ENCODE measurements at regions not wholly inside any gene's neighbourhood (a gene's known extent, or its start where the extent isn't known, plus 50 kb on each side); places are given as distances from the start of the nearest gene placed in this dataset.

DNA sequence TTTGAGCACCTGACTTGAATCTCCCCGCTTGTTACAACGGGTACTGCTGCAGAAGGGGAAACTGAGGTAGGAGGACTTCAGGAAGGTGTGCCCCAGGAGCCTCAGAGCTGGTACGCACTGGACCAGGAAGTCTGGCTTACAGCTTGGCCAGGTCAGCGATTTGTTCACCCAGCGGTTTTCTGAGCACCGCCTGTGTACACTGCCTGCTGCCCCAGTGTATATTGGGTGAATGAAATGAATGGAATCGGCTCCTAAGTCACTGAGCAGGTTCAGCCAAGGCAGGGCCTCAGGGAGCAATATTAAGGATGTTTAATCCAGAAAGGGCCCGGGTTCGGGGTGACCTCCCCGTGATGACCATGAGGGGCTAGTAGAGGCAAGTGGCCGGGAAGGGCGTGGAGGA lies 164.0 kb upstream of the CIBAR2 start:
- Mint-ChIP-seq H3K27me3 (no peaks in the 10 kb centered on the region), H3K4me1 (no peaks in the 10 kb centered on the region)
- no peak for ATAC-seq (ENCODE audit: low read depth in 2 of 2)

DNA sequence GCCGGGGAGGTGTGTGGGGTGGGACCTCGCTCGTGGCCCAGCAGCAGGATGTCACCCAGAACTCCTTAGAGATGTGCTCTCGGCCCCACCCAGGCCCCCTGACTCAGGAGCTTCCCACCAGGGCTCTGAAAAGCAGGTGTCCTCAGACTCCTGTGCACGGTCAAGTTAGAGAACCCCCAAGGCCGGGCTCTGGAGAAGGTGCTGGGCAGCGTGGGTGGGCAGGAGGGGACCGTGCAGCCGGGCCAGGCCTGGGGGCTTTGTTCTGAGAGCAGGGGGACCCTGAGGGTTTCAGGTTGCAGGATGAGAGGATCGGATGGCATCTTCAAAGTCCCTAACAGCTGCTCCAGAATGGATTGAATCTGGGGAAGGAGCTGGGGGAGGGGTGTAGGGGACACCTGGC lies 164.4 kb upstream of the CIBAR2 start:
- Histone ChIP-seq H3K27me3 (ENCODE audit: control insufficient read depth, insufficient read depth, low read length) (no peaks in the 10 kb centered on the region), H3K36me3 (ENCODE audit: control insufficient read depth, insufficient read depth, low read length) (no peaks in the 10 kb centered on the region), H3K4me3 (ENCODE audit: low read depth, low read length) (no peak overlapping the region), H3K9me3 (ENCODE audit: control insufficient read depth in 2 of 2, low read length in 2 of 2) (no peaks in the 10 kb centered on the region), H3K27ac (ENCODE audit: insufficient read depth, low read length, poor library complexity, severe bottlenecking) (no peak overlapping the region), H3K4me1 (ENCODE audit: control insufficient read depth, insufficient read depth, low read length, poor library complexity, severe bottlenecking) (no peaks in the 10 kb centered on the region)
- H3K36me3 Mint-ChIP-seq = no peaks in the 10 kb centered on the region
- no peaks in the 10 kb centered on the region for H3K27me3 Mint-ChIP-seq
- no peaks in the 10 kb centered on the region for H3K9me3 Mint-ChIP-seq
- H3K4me1 Mint-ChIP-seq = no peaks in the 10 kb centered on the region
- H3K4me3 Mint-ChIP-seq = no peak overlapping the region
- H3K27ac Mint-ChIP-seq = no peak overlapping the region
- ATAC-seq (ENCODE audit: low read depth in 2 of 2) = no peak
- DNase-seq = no peak

More for the DNA sequence above, 164.0 kb upstream of the CIBAR2 start:
- H3K27ac ChIP-seq (ENCODE audit: insufficient read depth, low read length, poor library complexity, severe bottlenecking) = no peak overlapping the region
- Mint-ChIP-seq H3K4me3 (no peak overlapping the region), H3K36me3 (no peaks in the 10 kb centered on the region), H3K27ac (no peak overlapping the region), H3K9me3 (no peaks in the 10 kb centered on the region)
- no peak for DNase-seq
- H3K36me3 ChIP-seq (ENCODE audit: control insufficient read depth, insufficient read depth, low read length) = no peaks in the 10 kb centered on the region
- no peak overlapping the region for H3K4me3 ChIP-seq (ENCODE audit: low read depth, low read length)
- H3K4me1 ChIP-seq (ENCODE audit: control insufficient read depth, insufficient read depth, low read length, poor library complexity, severe bottlenecking) = no peaks in the 10 kb centered on the region
- no peaks in the 10 kb centered on the region for H3K27me3 ChIP-seq (ENCODE audit: control insufficient read depth, insufficient read depth, low read length)
- H3K9me3 ChIP-seq (ENCODE audit: control insufficient read depth in 2 of 2, low read length in 2 of 2) = no peaks in the 10 kb centered on the region

DNA sequence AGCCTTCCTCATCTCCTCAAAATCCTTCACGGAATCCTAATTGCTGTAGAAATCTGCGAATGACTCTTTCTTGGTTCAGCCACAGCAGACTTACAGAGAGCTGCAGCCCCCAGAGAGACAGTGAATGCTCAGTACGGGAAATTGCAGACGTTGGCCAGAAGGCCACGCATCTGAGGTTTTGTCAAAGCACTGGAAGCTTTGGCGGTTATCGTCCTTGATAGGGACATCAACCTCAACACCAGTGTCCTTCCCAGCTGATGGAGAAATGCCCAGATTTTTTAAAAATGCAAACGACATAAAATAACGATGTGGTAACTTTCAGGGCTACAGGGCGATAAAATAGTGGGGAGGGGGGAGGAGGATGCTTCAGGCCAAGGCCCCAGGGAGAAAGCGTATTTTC lies 166.6 kb upstream of the CIBAR2 start:
- H3K27ac Mint-ChIP-seq = no peak overlapping the region
- no peak for ATAC-seq (ENCODE audit: low read depth in 2 of 2)
- DNase-seq = no peak
- H3K27me3 ChIP-seq (ENCODE audit: control insufficient read depth, insufficient read depth, low read length) = no peaks in the 10 kb centered on the region
- H3K4me3 Mint-ChIP-seq = no peak overlapping the region
- no peaks in the 10 kb centered on the region for H3K9me3 Mint-ChIP-seq
- H3K4me1 ChIP-seq (ENCODE audit: control insufficient read depth, insufficient read depth, low read length, poor library complexity, severe bottlenecking) = no peaks in the 10 kb centered on the region
- H3K36me3 ChIP-seq (ENCODE audit: control insufficient read depth, insufficient read depth, low read length) = no peaks in the 10 kb centered on the region
- no peaks in the 10 kb centered on the region for H3K9me3 ChIP-seq (ENCODE audit: control insufficient read depth in 2 of 2, low read length in 2 of 2)
- H3K4me3 ChIP-seq (ENCODE audit: low read depth, low read length) = no peak overlapping the region
- H3K27ac ChIP-seq (ENCODE audit: insufficient read depth, low read length, poor library complexity, severe bottlenecking) = no peak overlapping the region
- no peaks in the 10 kb centered on the region for H3K4me1 Mint-ChIP-seq
- no peaks in the 10 kb centered on the region for H3K27me3 Mint-ChIP-seq
- H3K36me3 Mint-ChIP-seq = no peaks in the 10 kb centered on the region

DNA sequence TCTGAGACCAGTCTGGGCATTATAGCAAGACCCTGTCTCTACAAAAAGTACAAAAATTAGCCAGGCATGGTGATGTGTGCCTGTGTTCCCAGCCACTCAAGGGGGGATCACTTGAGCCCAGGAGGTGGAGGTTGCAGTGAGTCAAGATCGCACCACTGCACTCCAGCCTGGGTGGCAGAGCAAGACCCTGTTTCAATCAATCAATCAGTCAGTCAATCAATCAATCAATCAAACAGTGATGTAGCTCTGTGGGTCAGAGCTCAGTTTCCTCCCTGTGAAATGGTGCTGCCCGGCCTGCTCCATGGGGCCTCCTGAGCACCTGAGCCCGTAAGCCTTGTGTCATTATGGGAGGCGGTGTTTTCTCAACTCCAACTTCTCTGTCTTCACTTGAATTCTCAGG lies 167.1 kb upstream of the CIBAR2 start:
- H3K4me3 ChIP-seq (ENCODE audit: low read depth, low read length) = no peak overlapping the region
- H3K9me3 ChIP-seq (ENCODE audit: control insufficient read depth in 2 of 2, low read length in 2 of 2) = no peaks in the 10 kb centered on the region
- no peaks in the 10 kb centered on the region for H3K36me3 Mint-ChIP-seq
- no peaks in the 10 kb centered on the region for H3K36me3 ChIP-seq (ENCODE audit: control insufficient read depth, insufficient read depth, low read length)
- H3K27me3 ChIP-seq (ENCODE audit: control insufficient read depth, insufficient read depth, low read length) = no peaks in the 10 kb centered on the region
- no peak overlapping the region for H3K4me3 Mint-ChIP-seq
- no peaks in the 10 kb centered on the region for H3K4me1 ChIP-seq (ENCODE audit: control insufficient read depth, insufficient read depth, low read length, poor library complexity, severe bottlenecking)
- H3K27ac ChIP-seq (ENCODE audit: insufficient read depth, low read length, poor library complexity, severe bottlenecking) = no peak overlapping the region
- H3K27ac Mint-ChIP-seq = no peak overlapping the region
- DNase-seq = no peak
- no peak for ATAC-seq (ENCODE audit: low read depth in 2 of 2)
- H3K27me3 Mint-ChIP-seq = no peaks in the 10 kb centered on the region
- no peaks in the 10 kb centered on the region for H3K9me3 Mint-ChIP-seq
- H3K4me1 Mint-ChIP-seq = no peaks in the 10 kb centered on the region

DNA sequence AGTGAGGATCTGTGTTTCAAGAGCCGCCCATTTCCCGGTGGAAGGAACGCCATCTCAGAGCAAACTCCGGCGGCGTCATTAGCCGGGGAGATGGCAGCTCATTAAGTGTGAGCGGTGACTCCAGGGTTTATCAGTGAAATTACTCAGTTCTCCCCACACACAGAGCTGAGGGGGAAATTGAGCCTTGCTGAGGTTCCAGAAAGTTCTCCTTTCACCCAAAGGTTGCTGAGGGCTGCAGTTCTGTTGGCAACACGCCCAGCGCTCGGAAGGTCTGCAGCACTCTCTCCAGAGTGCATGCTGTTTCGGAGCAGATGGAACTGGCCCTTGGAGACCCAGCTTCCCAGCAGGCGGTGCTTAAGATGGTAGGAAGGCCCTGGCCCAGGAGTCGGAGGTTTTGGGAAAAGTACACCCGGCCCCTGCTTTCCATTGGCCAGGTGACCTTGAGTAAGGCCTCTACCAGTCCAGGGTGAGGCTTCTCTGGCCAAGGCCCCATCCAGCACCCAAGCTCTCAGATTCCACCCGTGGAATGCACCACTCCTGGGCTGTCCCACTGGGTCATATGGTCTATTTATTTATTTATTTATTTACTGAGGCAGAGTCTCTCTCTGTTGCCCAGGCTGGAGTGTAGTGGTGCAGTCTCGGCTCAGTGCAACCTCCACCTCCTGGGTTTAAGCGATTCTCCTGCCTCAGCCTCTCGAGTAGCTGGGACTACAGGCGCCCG lies 167.7 kb upstream of the CIBAR2 start:
- no peaks in the 10 kb centered on the region for H3K27me3 Mint-ChIP-seq
- ATAC-seq (ENCODE audit: low read depth in 2 of 2) = no peak

DNA sequence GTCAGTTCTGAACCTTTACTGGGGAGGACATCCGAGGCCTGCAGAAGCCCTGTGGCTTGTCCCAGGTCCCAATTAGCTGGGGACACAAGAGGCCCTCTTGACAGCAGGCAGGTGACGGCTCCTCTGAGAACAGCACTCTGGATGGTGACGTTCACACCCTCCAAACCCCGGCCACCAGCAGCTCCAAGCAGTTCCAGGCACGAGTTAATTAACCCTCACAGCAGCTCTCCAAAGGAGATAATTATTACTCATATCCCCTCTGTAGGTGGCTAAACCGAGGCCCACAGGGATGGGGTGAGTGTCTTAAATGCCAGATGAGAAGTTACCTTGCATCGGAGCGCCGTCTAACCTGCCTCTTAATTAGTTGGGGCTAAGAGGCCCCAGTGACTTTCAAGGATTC lies 168.9 kb upstream of the CIBAR2 start:
- no peaks in the 10 kb centered on the region for H3K27me3 Mint-ChIP-seq

More for the DNA sequence above, 167.7 kb upstream of the CIBAR2 start:
- H3K9me3 ChIP-seq (ENCODE audit: control insufficient read depth in 2 of 2, low read length in 2 of 2) = no peaks in the 10 kb centered on the region
- no peaks in the 10 kb centered on the region for H3K9me3 Mint-ChIP-seq
- H3K27ac Mint-ChIP-seq = no peak overlapping the region
- no peak overlapping the region for H3K27ac ChIP-seq (ENCODE audit: insufficient read depth, low read length, poor library complexity, severe bottlenecking)
- no peaks in the 10 kb centered on the region for H3K4me1 Mint-ChIP-seq
- H3K36me3 ChIP-seq (ENCODE audit: control insufficient read depth, insufficient read depth, low read length) = no peaks in the 10 kb centered on the region
- no peak overlapping the region for H3K4me3 Mint-ChIP-seq
- no peak overlapping the region for H3K4me3 ChIP-seq (ENCODE audit: low read depth, low read length)
- no peaks in the 10 kb centered on the region for H3K27me3 ChIP-seq (ENCODE audit: control insufficient read depth, insufficient read depth, low read length)
- no peaks in the 10 kb centered on the region for H3K4me1 ChIP-seq (ENCODE audit: control insufficient read depth, insufficient read depth, low read length, poor library complexity, severe bottlenecking)
- H3K36me3 Mint-ChIP-seq = no peaks in the 10 kb centered on the region
- DNase-seq = no peak

DNA sequence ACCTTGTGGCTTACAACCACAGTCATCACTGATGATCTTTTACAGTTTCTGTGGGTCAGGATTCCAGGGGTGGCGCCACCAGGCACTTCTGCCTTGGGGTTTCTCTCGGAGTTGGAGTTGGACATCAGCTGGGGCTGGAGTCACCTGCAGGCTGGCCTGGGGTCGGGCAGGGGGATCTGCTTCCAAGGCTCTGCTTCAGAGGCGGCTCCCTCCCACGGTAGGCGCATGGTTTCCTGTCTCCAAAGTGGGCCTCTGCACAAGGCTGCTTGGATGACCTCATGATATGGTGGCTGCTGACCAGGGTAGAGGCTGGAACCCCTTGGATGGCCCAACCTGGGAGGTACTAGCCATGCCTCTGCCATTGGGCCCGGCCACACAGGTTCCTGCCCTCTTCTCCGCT lies 170.6 kb upstream of the CIBAR2 start:
- Histone ChIP-seq H3K9me3 (ENCODE audit: control insufficient read depth in 2 of 2, low read length in 2 of 2) (no peaks in the 10 kb centered on the region), H3K36me3 (ENCODE audit: control insufficient read depth, insufficient read depth, low read length) (no peaks in the 10 kb centered on the region), H3K27ac (ENCODE audit: insufficient read depth, low read length, poor library complexity, severe bottlenecking) (no peak overlapping the region), H3K4me1 (ENCODE audit: control insufficient read depth, insufficient read depth, low read length, poor library complexity, severe bottlenecking) (no peaks in the 10 kb centered on the region), H3K27me3 (ENCODE audit: control insufficient read depth, insufficient read depth, low read length) (no peaks in the 10 kb centered on the region), H3K4me3 (ENCODE audit: low read depth, low read length) (no peak overlapping the region)
- Mint-ChIP-seq H3K36me3 (no peaks in the 10 kb centered on the region), H3K9me3 (no peaks in the 10 kb centered on the region), H3K4me1 (no peaks in the 10 kb centered on the region), H3K4me3 (no peak overlapping the region), H3K27ac (no peak overlapping the region), H3K27me3 (no peaks in the 10 kb centered on the region)
- no peak for ATAC-seq (ENCODE audit: low read depth in 2 of 2)
- no peak for DNase-seq

More for the DNA sequence above, 168.9 kb upstream of the CIBAR2 start:
- Histone ChIP-seq H3K36me3 (ENCODE audit: control insufficient read depth, insufficient read depth, low read length) (no peaks in the 10 kb centered on the region), H3K4me3 (ENCODE audit: low read depth, low read length) (no peak overlapping the region), H3K27ac (ENCODE audit: insufficient read depth, low read length, poor library complexity, severe bottlenecking) (no peak overlapping the region), H3K4me1 (ENCODE audit: control insufficient read depth, insufficient read depth, low read length, poor library complexity, severe bottlenecking) (no peaks in the 10 kb centered on the region), H3K9me3 (ENCODE audit: control insufficient read depth in 2 of 2, low read length in 2 of 2) (no peaks in the 10 kb centered on the region), H3K27me3 (ENCODE audit: control insufficient read depth, insufficient read depth, low read length) (no peaks in the 10 kb centered on the region)
- no peaks in the 10 kb centered on the region for H3K36me3 Mint-ChIP-seq
- ATAC-seq (ENCODE audit: low read depth in 2 of 2) = no peak
- no peak for DNase-seq
- no peaks in the 10 kb centered on the region for H3K9me3 Mint-ChIP-seq
- no peak overlapping the region for H3K4me3 Mint-ChIP-seq
- no peak overlapping the region for H3K27ac Mint-ChIP-seq
- H3K4me1 Mint-ChIP-seq = no peaks in the 10 kb centered on the region

DNA sequence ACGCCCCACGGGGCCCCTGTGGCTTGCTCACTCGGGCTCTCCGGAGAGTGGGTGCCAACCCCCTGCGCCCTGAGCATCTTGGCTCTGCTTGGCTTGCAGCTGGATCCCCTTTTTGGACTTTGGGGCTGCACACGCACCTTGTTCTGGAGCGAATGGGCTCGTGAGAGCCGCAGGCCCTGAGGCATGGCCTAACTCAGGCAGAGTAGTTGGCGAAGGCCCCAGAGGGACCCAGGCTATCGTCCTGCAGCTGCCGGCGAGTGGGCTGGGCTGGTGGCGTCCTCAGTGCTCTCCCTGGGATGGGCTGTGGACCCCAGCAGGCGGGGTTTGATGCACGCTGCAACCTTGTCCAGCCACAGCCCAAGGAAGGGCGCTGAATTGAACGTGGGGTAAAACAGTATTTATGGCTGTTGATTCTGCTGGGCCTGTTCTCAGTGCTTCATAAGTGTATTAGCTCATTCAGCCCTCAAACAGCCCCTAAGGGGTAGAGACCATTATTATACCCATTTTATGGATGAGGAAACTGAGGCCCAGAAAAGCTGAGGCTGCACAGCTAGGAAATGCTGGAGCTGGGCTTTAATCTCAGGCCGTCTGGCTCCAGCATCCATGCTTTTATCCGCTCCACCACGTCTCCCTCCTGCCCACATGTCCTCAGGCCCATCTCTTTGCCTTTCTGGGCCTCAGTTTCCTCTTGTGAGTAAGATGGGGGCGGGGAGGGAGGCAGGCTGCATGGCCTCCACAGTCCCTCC lies 171.2 kb upstream of the CIBAR2 start:
- Histone ChIP-seq H3K27ac (ENCODE audit: insufficient read depth, low read length, poor library complexity, severe bottlenecking) (no peak overlapping the region), H3K4me3 (ENCODE audit: low read depth, low read length) (no peak overlapping the region), H3K9me3 (ENCODE audit: control insufficient read depth in 2 of 2, low read length in 2 of 2) (no peaks in the 10 kb centered on the region), H3K4me1 (ENCODE audit: control insufficient read depth, insufficient read depth, low read length, poor library complexity, severe bottlenecking) (no peaks in the 10 kb centered on the region), H3K27me3 (ENCODE audit: control insufficient read depth, insufficient read depth, low read length) (no peaks in the 10 kb centered on the region), H3K36me3 (ENCODE audit: control insufficient read depth, insufficient read depth, low read length) (no peaks in the 10 kb centered on the region)
- ATAC-seq (ENCODE audit: low read depth in 2 of 2) = no peak
- Mint-ChIP-seq H3K4me1 (no peaks in the 10 kb centered on the region), H3K27me3 (no peaks in the 10 kb centered on the region), H3K9me3 (no peaks in the 10 kb centered on the region), H3K27ac (no peak overlapping the region), H3K36me3 (no peaks in the 10 kb centered on the region), H3K4me3 (no peak overlapping the region)
- no peak for DNase-seq

Measured in CD4-positive, CD25-positive, alpha-beta regulatory T cell (primary cell).